Omental fat pad (tissue), 3 donors: ENCODE measurements at regions not wholly inside any gene's neighbourhood (a gene's known extent, or its start where the extent isn't known, plus 50 kb on each side); places are given as distances from the start of the nearest gene placed in this dataset.

Source experiments
- ATAC-seq: fragments of 150-250 bp; one replicate; pipeline ENCODE4 v1.9.1; 2016; ENCODE audit warnings: mild to moderate bottlenecking, moderate library complexity; ENCODE audit not compliant: low FRiP score
- DNase-seq: peaks from one replicate; pipeline ENCODE4 v3.0.0-alpha.2; 2019; ENCODE audit warnings: low spot score
- CTCF ChIP-seq, 3 donors: fragments of 450-650 bp; IDR thresholded peaks; one replicate each; pipeline ENCODE4 v1.5.1; 2016 to 2017; ENCODE audit warnings: antibody characterized with exemption in 3 of 3, mild to moderate bottlenecking in 3 of 3, moderate library complexity in 2 of 3

GRCh38 chr16:49920397-49920796 lies 64.5 kb upstream of the ZNF423 start:
- DNase-seq (no peak), ATAC-seq (no peak)
- TF ChIP-seq CTCF (IDR thresholded peaks at IDR 0.05): no peak

GRCh38 chr16:49921106-49921505 lies 65.2 kb upstream of the ZNF423 start:
- no peak for ATAC-seq
- TF ChIP-seq CTCF (IDR thresholded peaks at IDR 0.05): no peak
- no peak for DNase-seq

- TF ChIP-seq CTCF (IDR thresholded peaks at IDR 0.05): peak in 1 of 3 donors; percentile 27
- no peak for ATAC-seq
- DNase-seq: peak; percentile 27
Measured at GRCh38 chr16:49921791-49922456, 66.0 kb upstream of the ZNF423 start.

- ATAC-seq: no peak
- TF ChIP-seq CTCF (IDR thresholded peaks at IDR 0.05): no peak
- no peak for DNase-seq
Measured at GRCh38 chr16:49923411-49923810, 67.5 kb upstream of the ZNF423 start.

- ATAC-seq (no peak), DNase-seq (no peak)
- no peak for TF ChIP-seq CTCF (IDR thresholded peaks at IDR 0.05)
Measured at GRCh38 chr16:49924078-49924477, 68.2 kb upstream of the ZNF423 start.

GRCh38 chr16:49926941-49927340 lies 71.0 kb upstream of the ZNF423 start:
- DNase-seq: no peak
- no peak for TF ChIP-seq CTCF (IDR thresholded peaks at IDR 0.05)
- no peak for ATAC-seq
